H1 (cell line): ENCODE measurements at regions not wholly inside any gene's neighbourhood (a gene's known extent, or its start where the extent isn't known, plus 50 kb on each side); places are given as distances from the start of the nearest gene placed in this dataset.

Experiments used
- BACH1 ChIP-seq: IDR thresholded peaks from 2 replicates; pipeline ENCODE4 v1.6.1; 2012; ENCODE audit warnings: low read length, improper control_type of control experiment
- FOSL1 ChIP-seq: IDR thresholded peaks from 2 replicates; pipeline ENCODE4 v1.6.1; 2011; ENCODE audit warnings: mild to moderate bottlenecking, low read depth, low read length, moderate library complexity; ENCODE audit not compliant: insufficient read depth
- MAX ChIP-seq: IDR thresholded peaks from 2 replicates; pipeline ENCODE4 v1.6.1; 2012; ENCODE audit warnings: inconsistent platforms
- RAD21 ChIP-seq, 2 experiments: IDR thresholded peaks in 1 of 2; conservative IDR thresholded peaks in 1 of 2; 2 replicates each; pipeline ENCODE4 v1.6.1; 2011; ENCODE audit warnings: low read depth in 2 of 2, low read length in 2 of 2, improper control_type of control experiment in 1 of 2, inconsistent platforms in 1 of 2, mild to moderate bottlenecking in 1 of 2, moderate library complexity in 1 of 2

- TF ChIP-seq MAX (no peak), RAD21 (IDR thresholded peaks at IDR 0.05 in 1 of 2, conservative IDR thresholded peaks at IDR 0.05 in 1 of 2; ENCODE audit: low read depth in 2 of 2, low read length in 2 of 2) (no peak), FOSL1 (no peak), BACH1 (no peak)
Observed at GRCh38 chr15:96735632-96736240, 405.2 kb downstream of the NR2F2 start.
